ENCODE measurements at regions not wholly inside any gene's neighbourhood (a gene's known extent, or its start where the extent isn't known, plus 50 kb on each side); places are given as distances from the start of the nearest gene placed in this dataset.

DNA sequence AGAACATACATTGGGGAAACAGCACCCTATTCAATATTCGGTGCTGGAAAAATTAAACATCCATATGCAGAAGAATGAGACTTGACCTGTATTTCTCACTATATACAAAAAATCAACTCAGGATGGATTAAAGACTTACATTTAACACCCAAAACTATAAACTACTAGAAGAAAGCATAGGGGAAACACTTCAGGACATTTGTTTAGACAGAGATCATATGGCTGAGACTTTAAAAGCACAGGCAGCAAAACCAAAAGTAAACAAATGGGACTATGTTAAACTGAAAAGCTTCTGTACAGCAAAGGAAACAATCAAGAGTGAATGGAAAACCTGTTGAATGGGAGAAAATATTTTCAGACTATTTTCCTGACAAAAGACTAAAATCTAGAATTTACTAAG, 1694.1 kb upstream of the CELF4 start:
- TF ChIP-seq CTCF (IDR thresholded peaks at IDR 0.05; ENCODE audit: low read depth, low read length) (no peak), MAX (IDR thresholded peaks at IDR 0.05; ENCODE audit: low read depth, low read length) (no peak)
